Right hindlimb (tissue), 1 donor: ENCODE measurements at regions not wholly inside any gene's neighbourhood (a gene's known extent, or its start where the extent isn't known, plus 50 kb on each side); places are given as distances from the start of the nearest gene placed in this dataset.

Experiments
- DNase-seq: peaks from one replicate; pipeline ENCODE4 v3.0.0-alpha.2; 2018

DNA sequence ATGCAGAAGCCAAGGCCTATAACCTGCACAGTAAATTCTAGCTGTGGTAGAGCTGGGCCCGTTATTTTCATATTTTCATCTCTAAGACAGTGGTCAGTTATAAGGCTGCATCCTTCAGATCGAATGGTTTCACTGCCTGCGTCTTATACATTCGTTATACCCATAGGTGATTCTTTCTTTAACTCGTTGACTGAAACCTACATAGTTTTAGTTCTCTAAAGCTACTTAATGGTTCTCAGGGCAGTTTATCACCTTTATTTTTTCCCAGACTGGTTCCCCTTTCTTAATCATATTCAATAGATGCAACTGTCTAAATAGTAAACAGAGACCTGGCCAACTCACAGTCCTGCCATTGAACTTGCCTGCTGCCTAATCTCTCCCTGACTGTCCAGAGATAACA is 615.3 kb upstream of the SLITRK1 start:
- DNase-seq: no peak

DNA sequence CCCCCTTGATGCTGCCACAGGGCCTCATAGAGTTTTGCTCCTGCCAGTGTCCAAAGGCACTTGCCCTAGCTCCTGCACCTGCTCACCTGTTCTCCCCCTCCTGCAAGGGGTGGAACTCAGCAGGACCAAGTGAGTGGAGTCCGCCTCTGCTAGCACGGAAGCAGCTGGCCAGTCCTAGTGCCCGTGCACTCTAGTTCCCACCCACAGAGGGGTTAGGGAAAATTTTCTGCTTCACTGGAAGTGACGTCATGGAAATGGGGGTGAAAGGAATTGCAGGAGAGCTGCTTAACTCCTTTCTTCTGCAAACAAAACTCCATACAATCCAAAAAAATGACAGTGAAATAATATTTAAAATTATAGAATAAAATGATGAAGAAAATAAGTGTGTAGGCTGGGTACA is 609.7 kb upstream of the SLITRK1 start:
- no peak for DNase-seq

DNA sequence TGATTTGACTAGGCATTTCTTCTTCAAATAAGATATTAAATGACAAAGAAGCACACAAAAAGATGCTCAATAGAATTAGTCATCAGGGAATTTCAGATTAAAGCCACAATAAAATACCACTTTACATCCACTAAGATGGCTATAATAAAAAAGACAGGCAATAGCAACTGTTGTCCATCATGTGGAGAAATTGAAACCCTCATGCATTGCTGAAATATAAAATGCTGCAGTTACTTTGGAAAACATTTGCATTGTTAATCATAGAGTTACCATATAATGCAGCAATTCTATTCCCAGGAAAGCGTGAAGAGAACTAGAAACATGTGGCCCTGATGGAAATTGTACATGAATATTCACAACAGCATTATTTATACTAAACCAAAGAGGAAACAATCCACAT is 605.5 kb upstream of the SLITRK1 start:
- no peak for DNase-seq

DNA sequence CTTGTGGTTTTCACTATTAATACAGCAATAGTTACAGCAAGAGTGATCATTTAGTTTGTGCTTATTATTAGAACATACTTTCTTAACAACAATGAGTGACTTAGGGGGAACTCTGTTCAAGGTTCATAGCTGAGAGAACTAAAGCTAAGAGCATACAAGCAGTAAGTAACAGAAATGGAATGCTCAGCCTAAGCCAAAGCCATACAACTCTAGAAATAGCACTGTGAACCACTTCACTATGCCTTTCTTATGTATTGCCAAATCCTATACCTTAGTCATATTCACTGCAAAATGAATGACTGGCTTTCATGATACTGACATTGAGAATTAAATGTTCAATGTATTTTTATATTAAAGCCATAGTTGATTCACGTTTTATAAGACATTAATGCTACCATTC is 599.7 kb upstream of the SLITRK1 start:
- no peak for DNase-seq

DNA sequence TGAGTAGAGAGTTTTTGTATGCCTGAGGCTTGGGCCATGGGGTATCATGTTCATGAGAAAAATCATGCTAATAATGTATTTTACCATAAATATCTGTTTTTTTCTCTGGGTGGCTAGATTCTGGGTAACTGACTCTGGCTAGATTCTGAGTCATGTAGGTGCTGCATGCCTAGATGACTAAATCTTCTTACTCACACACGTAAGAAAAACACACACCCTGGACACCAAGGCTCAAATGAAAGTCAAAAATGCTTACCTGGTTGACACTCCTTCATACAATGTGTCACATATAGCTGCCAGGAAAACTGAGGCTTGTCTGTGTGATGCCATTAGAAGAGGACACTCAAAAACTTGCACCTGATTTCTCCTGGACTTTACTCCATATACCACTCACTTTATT is 597.4 kb upstream of the SLITRK1 start:
- DNase-seq: no peak

DNA sequence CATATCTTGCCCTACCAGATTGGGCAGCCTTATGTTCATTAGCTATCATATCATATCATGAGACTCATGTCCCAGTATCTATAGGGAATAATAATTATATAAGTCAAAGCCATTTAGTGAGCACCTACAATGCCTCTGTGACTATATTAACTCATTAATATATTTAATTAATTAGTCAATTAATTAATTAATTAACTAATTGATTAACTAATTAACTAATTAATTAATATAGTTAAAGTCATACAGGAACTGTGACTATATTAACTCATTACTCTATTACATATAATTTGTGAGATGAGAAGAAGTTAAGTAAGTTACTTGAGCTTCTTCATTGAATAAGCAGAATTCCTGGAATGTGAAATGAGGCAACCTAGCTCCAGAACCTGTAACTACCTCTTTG is 588.3 kb upstream of the SLITRK1 start:
- DNase-seq: no peak

DNA sequence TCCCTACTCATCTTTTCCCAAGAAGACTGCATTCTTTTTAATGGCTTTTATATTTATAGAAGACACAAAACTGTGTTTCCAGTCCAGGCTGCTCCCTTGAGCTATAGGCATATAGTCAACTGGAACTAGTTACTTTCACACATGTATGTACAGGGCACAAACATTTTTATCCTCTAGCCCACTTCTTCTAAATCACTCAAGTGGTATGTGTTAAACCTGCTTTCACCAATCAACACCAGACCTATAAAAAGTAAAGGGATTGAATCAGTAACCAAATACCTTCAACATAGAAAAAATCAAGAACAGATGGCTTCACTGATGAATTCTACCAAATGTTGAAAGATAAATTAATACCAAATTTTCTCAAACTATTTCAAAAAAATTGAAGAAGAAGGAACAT is 584.2 kb upstream of the SLITRK1 start:
- no peak for DNase-seq

DNA sequence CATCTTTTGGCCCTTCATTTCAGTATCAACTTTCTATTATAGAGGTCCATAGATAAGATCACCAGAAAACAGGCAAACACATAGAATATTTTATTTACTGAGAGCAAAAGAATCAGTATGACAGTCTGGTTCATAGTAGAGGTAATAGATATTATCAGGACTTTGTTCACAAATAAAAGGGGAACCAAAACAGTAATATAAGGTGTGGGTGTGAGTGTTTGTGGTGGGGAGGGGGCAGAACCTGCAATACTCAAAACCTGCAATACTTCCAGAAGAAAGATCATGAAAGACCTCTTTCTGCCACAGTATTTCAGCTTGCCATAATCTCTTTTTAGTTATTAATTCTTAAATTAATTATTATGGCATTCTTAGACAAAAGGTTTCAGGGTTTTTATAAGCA is 578.7 kb upstream of the SLITRK1 start:
- DNase-seq: no peak

DNA sequence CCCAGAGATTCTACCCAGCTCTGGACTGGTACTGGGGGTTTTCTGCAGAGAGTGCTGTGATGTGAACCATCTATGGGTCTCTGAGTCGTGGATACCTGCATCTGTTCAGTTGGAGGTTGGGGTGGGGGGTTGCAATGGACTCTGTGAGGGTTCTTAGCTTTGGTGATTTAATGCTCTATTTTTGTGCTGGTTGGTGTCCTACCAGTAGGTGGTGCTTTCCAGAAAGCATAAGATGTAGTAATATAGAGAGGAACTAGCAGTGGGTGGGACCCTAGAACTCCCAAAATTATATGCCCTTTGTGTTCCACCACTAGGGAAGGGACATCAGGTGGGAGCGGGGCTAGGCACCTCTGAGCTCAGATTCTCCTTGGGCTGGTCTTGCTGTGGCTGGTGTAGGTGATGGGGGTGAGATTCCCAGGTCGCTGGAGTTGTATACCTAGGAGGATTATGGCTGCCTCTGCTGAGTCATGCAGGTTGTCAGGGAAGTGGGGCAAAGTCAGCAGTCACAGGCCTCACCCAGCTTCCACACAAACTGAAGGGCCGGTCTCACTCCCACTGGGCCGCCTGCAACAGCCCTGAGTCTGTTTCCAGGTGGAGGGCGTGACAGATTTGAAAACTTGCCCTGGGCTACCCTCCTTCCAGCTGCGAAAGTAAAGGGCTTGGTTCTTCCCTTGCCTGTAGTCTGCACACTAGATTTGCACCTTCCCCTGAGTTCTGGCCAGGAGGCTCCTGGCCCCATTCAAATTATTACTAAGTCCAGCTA is 573.0 kb upstream of the SLITRK1 start:
- no peak for DNase-seq

DNA sequence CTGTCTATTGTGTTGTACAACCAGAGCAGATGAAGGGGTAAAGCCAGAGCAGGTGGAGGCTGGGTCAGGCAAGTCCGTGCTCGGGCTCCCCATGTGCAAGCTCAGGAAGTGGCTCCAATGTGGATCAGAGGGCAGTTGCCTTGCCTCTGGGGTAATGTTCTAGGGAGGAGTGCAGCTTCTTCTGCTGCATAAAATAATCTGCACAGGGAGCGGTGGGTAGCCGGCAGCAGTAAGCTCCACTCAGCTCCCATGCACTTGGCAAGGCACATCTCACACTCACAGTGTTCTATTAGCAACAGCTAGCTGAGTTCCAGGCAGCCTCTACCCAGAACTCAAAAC is 565.3 kb upstream of the SLITRK1 start:
- DNase-seq: no peak

DNA sequence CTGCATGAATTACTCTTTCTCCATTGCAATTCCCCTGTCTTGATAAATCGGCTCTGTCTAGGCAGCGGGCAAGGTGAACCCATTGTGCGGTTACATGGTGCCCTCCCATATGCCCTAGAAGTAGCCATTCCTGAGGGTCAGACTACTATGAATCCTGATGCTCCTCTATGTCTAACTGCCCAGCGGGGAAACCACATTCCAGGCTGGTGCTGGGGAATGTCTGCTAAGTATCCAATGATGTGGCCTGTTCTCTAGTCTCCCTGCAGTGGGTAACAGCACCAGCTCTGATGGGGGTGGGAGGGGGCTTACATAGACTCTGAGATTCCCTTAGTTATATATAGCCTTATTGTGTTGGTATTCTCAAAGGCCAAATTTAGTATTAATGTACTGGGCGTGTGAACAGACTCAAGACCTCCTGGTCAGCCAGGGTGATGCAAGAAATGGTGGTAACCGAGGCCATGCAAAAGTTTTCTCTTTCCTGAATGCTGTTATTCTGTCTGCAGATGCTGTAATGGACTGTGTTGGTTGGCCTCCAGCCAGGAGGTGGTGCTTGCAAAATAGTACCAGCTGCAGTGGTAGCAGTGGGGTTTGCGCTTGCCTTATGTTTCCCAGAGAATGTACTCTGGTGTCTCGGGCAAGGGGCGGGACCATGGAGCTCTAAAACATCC is 564.8 kb upstream of the SLITRK1 start:
- peak; percentile 22 for DNase-seq

DNA sequence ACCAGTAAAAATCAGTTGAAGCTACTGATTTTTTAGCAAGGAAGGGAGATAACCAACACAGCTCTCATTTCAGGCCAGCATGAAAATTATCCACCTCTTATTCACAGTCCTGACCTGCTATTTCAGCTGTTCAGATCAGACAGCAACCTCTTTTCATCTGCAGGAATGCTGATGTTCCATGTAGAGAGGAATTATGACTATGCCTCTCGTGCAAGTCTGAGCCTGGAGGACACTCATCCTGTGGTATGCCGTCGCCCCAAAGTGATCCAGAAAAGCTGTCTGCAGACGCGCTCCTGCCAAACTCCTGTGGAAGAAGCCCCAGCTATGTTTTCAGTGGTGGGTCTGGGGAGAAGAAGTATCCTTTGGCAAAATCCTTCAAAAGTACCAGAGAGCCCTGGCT is 563.5 kb upstream of the SLITRK1 start:
- no peak for DNase-seq

DNA sequence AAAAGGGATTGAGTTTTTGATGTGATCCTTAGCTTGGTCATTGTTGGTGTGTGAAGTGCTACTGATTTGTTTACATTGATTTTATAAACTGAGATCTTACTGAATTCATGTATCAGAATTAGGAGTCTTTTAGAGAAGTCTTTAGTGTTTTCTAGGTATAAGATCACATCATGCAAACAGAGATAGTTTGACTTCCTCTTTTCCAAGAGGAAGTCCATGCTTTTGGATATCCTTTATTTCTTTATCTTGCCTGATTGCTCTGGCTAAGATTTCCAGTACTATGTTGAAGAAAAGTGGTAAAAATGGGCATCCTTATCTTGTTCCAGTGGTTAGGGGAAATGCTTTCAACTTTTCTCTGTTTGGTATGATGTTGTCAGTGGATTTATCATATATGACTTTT is 561.2 kb upstream of the SLITRK1 start:
- DNase-seq: no peak

DNA sequence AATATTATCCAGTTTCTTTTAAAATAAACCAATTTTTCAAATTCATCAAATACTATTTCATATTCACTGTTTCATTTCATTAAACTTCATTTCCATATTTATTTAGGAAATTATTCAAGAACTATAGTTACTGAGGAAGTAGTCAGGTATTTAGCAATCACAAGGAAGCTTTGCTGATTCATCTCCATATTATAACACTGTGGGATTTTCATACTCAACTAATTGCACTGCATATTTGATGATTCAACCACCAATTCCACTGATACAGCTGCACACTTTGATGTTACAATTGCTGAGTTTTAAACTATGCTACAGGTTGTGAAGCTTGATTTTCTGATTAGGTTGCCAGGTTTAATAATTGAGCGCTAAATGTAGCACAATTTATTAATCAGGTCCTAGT is 556.8 kb upstream of the SLITRK1 start:
- no peak for DNase-seq

DNA sequence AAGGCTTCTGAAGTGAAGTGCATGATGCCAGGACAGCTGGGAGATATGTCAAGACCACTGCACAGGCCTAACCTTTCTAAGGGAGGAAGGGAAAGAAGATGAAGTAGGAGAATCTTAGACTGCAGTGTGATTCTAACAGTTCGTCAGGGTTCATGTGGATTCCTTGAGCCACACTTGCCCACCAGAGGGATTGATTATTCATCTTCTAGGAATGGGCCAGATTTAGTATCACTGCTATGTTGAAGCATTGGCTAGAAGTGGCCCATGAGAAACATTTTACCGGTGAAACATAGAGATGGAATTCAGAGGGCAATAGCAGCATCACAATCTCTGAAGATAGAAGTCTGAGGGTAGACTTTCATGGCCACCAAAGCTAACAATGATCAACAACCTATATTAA is 550.8 kb upstream of the SLITRK1 start:
- DNase-seq: no peak

DNA sequence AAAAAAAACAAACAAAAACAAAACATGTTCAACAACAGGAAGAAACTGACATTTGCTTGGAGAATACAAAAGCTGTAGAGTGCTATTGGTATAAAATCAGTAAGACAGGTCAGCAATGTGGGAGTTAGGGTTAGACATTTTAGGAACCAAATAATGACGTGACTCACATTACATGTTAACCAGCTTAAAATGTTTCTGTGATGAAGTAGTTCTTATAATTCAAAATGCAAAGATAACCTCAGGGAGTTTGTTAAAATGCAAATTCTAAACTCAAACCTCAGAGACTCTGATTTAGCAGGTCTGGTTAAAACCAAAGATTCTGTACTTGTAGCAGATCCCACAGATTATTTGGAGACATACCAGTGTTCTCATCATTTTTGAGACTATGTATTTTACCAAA is 549.4 kb upstream of the SLITRK1 start:
- no peak for DNase-seq

DNA sequence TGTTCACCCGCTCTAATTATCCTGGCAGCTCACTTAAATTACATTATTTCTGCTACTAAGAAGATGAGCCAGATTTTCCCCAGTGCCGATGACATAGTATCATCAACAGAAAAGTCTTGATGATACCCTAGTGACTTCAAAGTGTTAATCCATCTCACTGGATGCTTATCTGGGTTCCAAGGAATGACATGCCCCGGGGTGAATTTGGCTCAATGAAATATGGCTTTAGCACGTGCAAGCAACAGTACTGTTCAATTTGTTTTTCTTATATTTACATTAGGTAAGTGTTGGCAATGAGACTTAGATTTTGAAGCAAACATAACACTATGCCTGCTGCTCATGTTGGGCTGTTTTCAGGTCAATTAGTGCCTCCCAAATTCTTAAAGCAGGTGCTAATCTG is 548.2 kb upstream of the SLITRK1 start:
- no peak for DNase-seq

DNA sequence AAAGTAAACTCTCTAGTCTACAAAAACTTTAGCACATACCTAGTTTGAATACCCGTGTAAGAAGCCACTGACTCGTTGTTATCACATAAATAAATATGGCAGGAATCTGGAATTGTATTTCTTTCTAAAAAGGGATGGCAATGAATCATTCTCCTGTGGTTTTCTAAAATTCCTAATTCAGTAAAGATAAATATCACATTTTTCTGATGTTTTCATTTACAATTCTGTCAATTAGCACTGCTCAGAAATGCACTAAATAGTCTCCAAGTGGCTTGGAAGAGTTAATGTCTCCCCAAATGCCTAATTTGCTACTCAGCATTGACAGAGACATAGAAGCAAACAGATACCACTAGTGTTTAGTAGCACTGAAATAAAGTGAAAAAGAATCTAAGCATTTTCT is 547.7 kb upstream of the SLITRK1 start:
- no peak for DNase-seq

DNA sequence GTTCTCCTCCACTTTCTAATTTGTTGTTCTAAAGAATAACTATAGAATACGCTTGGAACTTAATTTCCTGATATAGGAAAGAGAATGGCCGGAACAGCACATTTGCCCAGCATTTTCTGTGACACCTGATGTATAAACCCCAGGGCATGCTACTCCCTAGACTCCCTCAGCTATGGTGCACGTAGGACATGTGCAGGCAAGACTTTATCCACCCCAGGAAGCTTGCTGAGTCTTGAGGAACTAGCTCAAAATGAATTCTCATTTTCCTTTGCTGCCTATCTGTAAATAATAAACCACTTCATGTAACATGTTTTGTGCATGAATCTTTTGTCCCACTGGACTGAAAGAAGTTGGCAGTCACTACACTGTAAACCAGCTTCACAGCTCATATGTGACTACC is 535.8 kb upstream of the SLITRK1 start:
- no peak for DNase-seq

DNA sequence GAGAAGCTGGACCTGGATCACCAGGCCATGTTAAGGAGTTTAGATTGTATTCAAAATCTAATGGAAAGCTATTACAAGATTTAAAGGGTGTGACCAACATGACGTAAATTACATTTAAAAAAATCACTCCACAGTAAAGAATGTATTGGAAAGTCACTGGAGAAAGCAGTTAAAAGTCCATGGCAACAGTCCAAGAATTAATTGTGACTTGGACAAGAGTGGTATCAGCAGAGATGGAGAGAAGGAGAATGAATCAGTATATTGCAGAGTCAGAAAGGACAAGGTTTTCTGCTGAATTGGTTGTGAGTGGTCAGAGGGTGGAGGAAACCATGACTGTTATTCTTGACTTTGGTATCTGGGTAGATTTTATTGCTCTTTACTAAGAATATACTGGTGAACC is 535.1 kb upstream of the SLITRK1 start:
- no peak for DNase-seq

DNA sequence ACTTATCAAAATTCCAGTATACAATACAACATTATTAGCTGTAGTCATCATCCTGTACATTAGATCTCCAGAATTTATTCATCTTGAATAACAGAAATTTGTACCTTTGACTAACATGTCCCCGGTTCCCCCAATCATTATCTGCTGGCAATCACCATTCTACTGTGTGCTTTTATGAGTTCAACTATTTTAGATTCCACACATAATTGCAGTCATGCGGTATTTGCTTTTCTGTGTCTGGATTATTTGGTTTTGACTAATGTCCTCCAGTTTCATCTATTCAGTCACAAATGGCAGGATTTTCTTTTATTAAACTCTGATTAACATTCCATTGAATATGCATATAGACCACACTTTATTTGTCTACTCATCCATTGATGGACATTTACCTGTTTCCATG is 530.7 kb upstream of the SLITRK1 start:
- DNase-seq: no peak

DNA sequence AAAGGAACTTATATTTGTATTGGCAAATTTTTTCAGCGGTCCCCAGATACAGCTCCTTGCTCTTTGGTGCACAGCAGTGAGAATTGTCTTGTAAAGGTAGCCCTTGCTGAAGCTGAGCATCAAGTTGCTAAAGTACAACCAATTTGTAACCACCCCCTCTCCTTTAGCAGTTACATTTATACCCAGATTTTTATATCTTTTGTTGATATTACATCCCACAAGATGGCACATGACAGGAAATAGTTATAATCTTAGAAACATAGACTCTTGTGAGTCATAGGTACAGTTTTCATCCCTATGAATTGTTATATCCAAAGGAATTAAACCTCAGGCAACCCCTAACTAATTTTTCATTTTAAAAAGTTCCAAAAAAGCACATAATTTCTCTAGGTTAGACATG is 523.0 kb upstream of the SLITRK1 start:
- DNase-seq: no peak

DNA sequence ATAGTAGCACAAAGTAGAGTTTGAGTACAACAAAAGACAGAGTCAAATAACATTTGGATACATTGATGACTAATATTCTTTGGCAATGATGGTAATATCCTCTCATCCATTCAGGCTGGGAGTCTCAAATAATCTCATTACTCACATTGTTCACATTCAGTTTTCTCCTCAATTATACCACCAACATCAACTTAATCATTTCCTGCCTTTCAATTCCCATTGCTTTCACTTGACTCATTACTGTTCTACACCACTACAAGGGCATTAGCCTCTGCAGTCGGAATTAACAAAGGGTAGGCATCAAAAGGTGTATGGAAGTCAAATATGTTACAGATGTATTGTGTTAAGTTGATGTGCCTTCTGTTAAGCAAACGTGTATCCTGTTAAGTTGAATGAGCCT is 518.4 kb upstream of the SLITRK1 start:
- DNase-seq: no peak

DNA sequence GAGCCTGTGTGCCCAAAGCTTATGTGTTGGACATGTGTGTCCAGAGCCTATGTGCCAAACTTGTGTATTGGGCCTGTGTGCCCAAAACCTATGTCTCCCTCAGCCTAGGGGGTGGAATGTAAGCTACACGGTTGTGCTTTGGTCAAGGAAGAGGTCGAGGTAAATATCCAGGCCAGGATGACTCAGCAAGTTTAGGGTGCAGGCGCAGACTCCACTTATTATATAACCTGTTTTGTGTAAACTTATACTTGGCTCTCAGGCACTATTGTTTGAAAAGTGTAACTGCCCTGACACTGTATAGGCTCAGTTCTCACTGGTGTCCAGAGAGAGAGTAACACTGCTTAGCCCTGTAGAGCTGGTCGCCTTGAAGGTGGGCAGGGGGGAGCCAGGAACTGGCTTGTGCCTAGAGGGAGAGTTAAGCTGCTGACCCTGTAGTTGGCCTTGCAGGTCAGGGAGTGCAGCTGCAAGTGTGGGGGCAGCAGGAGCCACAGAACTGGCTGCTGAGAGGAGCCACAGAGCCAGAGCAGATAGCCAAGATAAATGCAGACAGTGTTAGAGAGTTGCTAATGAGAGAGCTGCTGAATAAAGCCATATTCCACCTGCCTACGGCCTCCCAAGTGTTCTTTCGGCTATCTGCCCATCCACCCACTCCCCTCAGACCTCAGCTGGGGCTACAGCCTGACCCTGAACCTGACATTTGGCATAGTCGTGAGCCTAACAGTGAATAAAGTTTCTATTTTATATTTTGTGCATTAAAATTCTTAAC is 517.2 kb upstream of the SLITRK1 start:
- DNase-seq: no peak
